Gastrocnemius medialis (tissue), 4 donors: ENCODE measurements at regions not wholly inside any gene's neighbourhood (a gene's known extent, or its start where the extent isn't known, plus 50 kb on each side); places are given as distances from the start of the nearest gene placed in this dataset.

ENCODE experiments used
- ATAC-seq, 2 donors: fragments of 150-250 bp; one replicate each; pipeline ENCODE4 v1.9.1; 2016
- DNase-seq, 2 donors: peaks; one replicate each; pipeline ENCODE4 v3.0.0-alpha.2; 2019
- H3K27ac ChIP-seq, 4 donors: fragments of 200-600 bp; sonication (generic); 1 replicate in 1 of 4; 2 replicates in 3 of 4; pipeline ENCODE4 v1.5.1; 2016 to 2018; ENCODE audit warnings: mild to moderate bottlenecking in 2 of 4, moderate library complexity in 1 of 4
- H3K27me3 ChIP-seq, 3 donors: fragments of 200-600 bp; sonication (generic) in 2 of 3; 1 replicate in 1 of 3; 2 replicates in 2 of 3; pipeline versions ENCODE4 v1.5.1 to v1.6.0; 2016 to 2019; ENCODE audit warnings: mild to moderate bottlenecking in 1 of 3, moderate library complexity in 1 of 3
- H3K36me3 ChIP-seq, 2 donors: fragments of 200-600 bp; sonication (generic) in 1 of 2; one replicate each; pipeline ENCODE4 v1.5.1; 2017 to 2018
- H3K4me1 ChIP-seq, 2 donors: fragments of 200-600 bp; sonication (generic) in 1 of 2; one replicate each; pipeline ENCODE4 v1.5.1; 2016 to 2017; ENCODE audit warnings: mild to moderate bottlenecking in 2 of 2
- H3K4me3 ChIP-seq, 4 donors: fragments of 200-600 bp; sonication (generic) in 3 of 4; 1 replicate in 1 of 4; 2 replicates in 3 of 4; pipeline ENCODE4 v1.5.1; 2016 to 2019; ENCODE audit warnings: mild to moderate bottlenecking in 2 of 4
- H3K9me3 ChIP-seq, 3 donors: fragments of 200-600 bp; sonication (generic) in 2 of 3; 1 replicate in 1 of 3; 2 replicates in 2 of 3; pipeline ENCODE4 v1.5.1; 2016 to 2019
- CTCF ChIP-seq, 5 experiments: fragments of 450-650 bp in 3 of 5; fragments of 200-600 bp in 2 of 5; sonication (generic) in 2 of 5; IDR thresholded peaks in 4 of 5; conservative IDR thresholded peaks in 1 of 5; 1 replicate in 4 of 5; 2 replicates in 1 of 5; pipeline ENCODE4 v1.5.1; 2016 to 2019; ENCODE audit warnings: antibody characterized with exemption in 5 of 5, mild to moderate bottlenecking in 3 of 5, moderate library complexity in 3 of 5
- POLR2A ChIP-seq, 2 donors: fragments of 450-650 bp; IDR thresholded peaks; one replicate each; pipeline ENCODE4 v1.6.1; 2017; ENCODE audit warnings: antibody characterized with exemption in 2 of 2, mild to moderate bottlenecking in 2 of 2, moderate library complexity in 2 of 2
- in situ Hi-C, 4 donors: fragments of 200-750 bp; cut with MboI; loops; one replicate each; pipeline versions ENCODE4 v1.15.0 to v1.8.0; 2017; ENCODE audit warnings: low sequenced_read_pairs in 4 of 4
- intact Hi-C: fragments of 100-400 bp; cut with DNase I; formaldehyde crosslinking; loops from one replicate; pipeline ENCODE4 v1.15.1; 2023; ENCODE audit warnings: low total_unique reads

GRCh38 chr6:148085631-148086331, 256.9 kb upstream of the SASH1 start:
- Histone ChIP-seq H3K27me3 (no peaks in the 10 kb centered on the region), H3K36me3 (no peaks in the 10 kb centered on the region), H3K27ac (no peak overlapping the region), H3K4me3 (no peak overlapping the region), H3K4me1 (no peaks in the 10 kb centered on the region), H3K9me3 (no peaks in the 10 kb centered on the region)
- in situ Hi-C loops (no loop called here), intact Hi-C loops (no loop called here)
- TF ChIP-seq CTCF (IDR thresholded peaks at IDR 0.05 in 4 of 5, conservative IDR thresholded peaks at IDR 0.05 in 1 of 5) (no peak), POLR2A (IDR thresholded peaks at IDR 0.05) (no peak)
- DNase-seq (no peak), ATAC-seq (no peak)

GRCh38 chr6:148086386-148086785, 256.3 kb upstream of the SASH1 start:
- Histone ChIP-seq H3K36me3 (no peaks in the 10 kb centered on the region), H3K4me3 (no peak overlapping the region), H3K4me1 (no peaks in the 10 kb centered on the region), H3K27me3 (no peaks in the 10 kb centered on the region), H3K27ac (no peak overlapping the region), H3K9me3 (no peaks in the 10 kb centered on the region)
- ATAC-seq (no peak), DNase-seq (no peak)
- TF ChIP-seq POLR2A (IDR thresholded peaks at IDR 0.05) (no peak), CTCF (IDR thresholded peaks at IDR 0.05 in 4 of 5, conservative IDR thresholded peaks at IDR 0.05 in 1 of 5) (no peak)
- in situ Hi-C loops (no loop called here), intact Hi-C loops (no loop called here)

GRCh38 chr6:148086843-148087242, 255.8 kb upstream of the SASH1 start:
- ATAC-seq, result no peak
- no peak overlapping the region for H3K4me3 ChIP-seq
- no peaks in the 10 kb centered on the region for H3K27me3 ChIP-seq
- no peaks in the 10 kb centered on the region for H3K4me1 ChIP-seq
- H3K27ac ChIP-seq, result no peak overlapping the region
- in situ Hi-C loops, result no loop called here
- no peak for DNase-seq
- no peaks in the 10 kb centered on the region for H3K36me3 ChIP-seq
- TF ChIP-seq CTCF (IDR thresholded peaks at IDR 0.05 in 4 of 5, conservative IDR thresholded peaks at IDR 0.05 in 1 of 5) (no peak), POLR2A (IDR thresholded peaks at IDR 0.05) (no peak)
- no peaks in the 10 kb centered on the region for H3K9me3 ChIP-seq
- intact Hi-C loops, result no loop called here

GRCh38 chr6:148087659-148088058, 255.0 kb upstream of the SASH1 start:
- Histone ChIP-seq H3K4me3 (no peak overlapping the region), H3K36me3 (no peaks in the 10 kb centered on the region), H3K27ac (no peak overlapping the region), H3K9me3 (no peaks in the 10 kb centered on the region), H3K27me3 (no peaks in the 10 kb centered on the region), H3K4me1 (no peaks in the 10 kb centered on the region)
- in situ Hi-C loops, result no loop called here
- intact Hi-C loops, result no loop called here
- TF ChIP-seq CTCF (IDR thresholded peaks at IDR 0.05 in 4 of 5, conservative IDR thresholded peaks at IDR 0.05 in 1 of 5), result no peak
- TF ChIP-seq POLR2A (IDR thresholded peaks at IDR 0.05), result no peak
- no peak for ATAC-seq
- DNase-seq, result no peak

GRCh38 chr6:148090326-148090725, 252.3 kb upstream of the SASH1 start:
- no peaks in the 10 kb centered on the region for H3K27me3 ChIP-seq
- no peaks in the 10 kb centered on the region for H3K9me3 ChIP-seq
- no peaks in the 10 kb centered on the region for H3K4me1 ChIP-seq
- TF ChIP-seq POLR2A (IDR thresholded peaks at IDR 0.05) (no peak), CTCF (IDR thresholded peaks at IDR 0.05 in 4 of 5, conservative IDR thresholded peaks at IDR 0.05 in 1 of 5) (no peak)
- in situ Hi-C loops (no loop called here), intact Hi-C loops (no loop called here)
- DNase-seq (no peak), ATAC-seq (no peak)
- no peaks in the 10 kb centered on the region for H3K36me3 ChIP-seq
- no peak overlapping the region for H3K27ac ChIP-seq
- no peak overlapping the region for H3K4me3 ChIP-seq
